OCI-LY1 (cell line): ENCODE measurements at regions not wholly inside any gene's neighbourhood (a gene's known extent, or its start where the extent isn't known, plus 50 kb on each side); places are given as distances from the start of the nearest gene placed in this dataset.

Experiments
- H2AFZ ChIP-seq: fragments of 200-600 bp; sonication (generic), shearing (Covaris generic); 2 replicates; pipeline ENCODE4 v1.6.0; 2014; ENCODE audit warnings: antibody characterized with exemption, mild to moderate bottlenecking, low read length
- H3F3A ChIP-seq: fragments of 200-600 bp; sonication (generic), shearing (Covaris generic); 2 replicates; pipeline ENCODE4 v1.6.0; 2014; ENCODE audit warnings: mild to moderate bottlenecking, antibody characterized with exemption, low read length, moderate library complexity; ENCODE audit not compliant: insufficient read depth
- H3K27ac ChIP-seq: fragments of 200-600 bp; sonication (generic); 2 replicates; pipeline ENCODE4 v1.5.1; 2014; ENCODE audit warnings: low read length, mixed run types, mild to moderate bottlenecking, low read depth; ENCODE audit not compliant: poor library complexity, severe bottlenecking
- H3K27me3 ChIP-seq: fragments of 200-600 bp; sonication (generic); 2 replicates; pipeline ENCODE4 v1.6.0; 2014; ENCODE audit warnings: antibody characterized with exemption, mild to moderate bottlenecking, low read length, moderate library complexity; ENCODE audit not compliant: insufficient read depth
- H3K36me3 ChIP-seq: fragments of 200-600 bp; sonication (generic); 2 replicates; pipeline ENCODE4 v1.6.1; 2014; ENCODE audit warnings: mild to moderate bottlenecking, antibody characterized with exemption, low read length, moderate library complexity, mixed read lengths; ENCODE audit not compliant: insufficient read depth
- H3K4me1 ChIP-seq: fragments of 200-600 bp; sonication (generic); 2 replicates; pipeline ENCODE4 v1.5.1; 2014; ENCODE audit warnings: mild to moderate bottlenecking, low read length, moderate library complexity; ENCODE audit not compliant: insufficient read depth, severe bottlenecking
- H3K4me2 ChIP-seq: fragments of 200-600 bp; sonication (generic), shearing (Covaris generic); 2 replicates; pipeline ENCODE4 v1.6.1; 2014; ENCODE audit warnings: low read length
- H3K4me3 ChIP-seq: fragments of 200-600 bp; sonication (generic); 2 replicates; pipeline ENCODE4 v1.5.1; 2014; ENCODE audit warnings: low read length, low read depth, mild to moderate bottlenecking, mixed read lengths; ENCODE audit not compliant: poor library complexity, severe bottlenecking
- H3K79me2 ChIP-seq: fragments of 200-600 bp; shearing (Covaris generic); 2 replicates; pipeline ENCODE4 v1.6.1; 2016; ENCODE audit warnings: mixed run types, low read length, mixed read lengths; ENCODE audit not compliant: insufficient read depth
- H3K9ac ChIP-seq: fragments of 200-600 bp; sonication (generic), shearing (Covaris generic); 2 replicates; pipeline ENCODE4 v1.6.1; 2014; ENCODE audit warnings: mild to moderate bottlenecking, low read length, mixed read lengths
- H3K9me2 ChIP-seq: fragments of 200-600 bp; sonication (generic), shearing (Covaris generic); 2 replicates; pipeline ENCODE4 v1.6.1; 2014; ENCODE audit warnings: low read depth, mild to moderate bottlenecking, low read length, mixed read lengths
- H3K9me3 ChIP-seq: fragments of 200-600 bp; shearing (Covaris generic); 2 replicates; pipeline ENCODE4 v1.6.1; 2014; ENCODE audit warnings: low read length, mixed read lengths
- H4K20me1 ChIP-seq: fragments of 200-600 bp; sonication (generic), shearing (Covaris generic); 2 replicates; pipeline ENCODE4 v1.6.0; 2016; ENCODE audit warnings: mild to moderate bottlenecking, low read length; ENCODE audit not compliant: insufficient read depth
- EZH2 ChIP-seq: fragments of 200-600 bp; sonication (generic), shearing (Covaris generic); IDR thresholded peaks from 2 replicates; pipeline ENCODE4 v1.8.0; 2017; ENCODE audit warnings: borderline replicate concordance, mixed run types, mild to moderate bottlenecking, antibody characterized with exemption, low read length, moderate library complexity, mixed read lengths
- TF ChIP-seq, protein P1 (sequence below): fragments of 200-600 bp; sonication (generic), shearing (Covaris generic); IDR thresholded peaks from 2 replicates; pipeline ENCODE4 v1.5.1; 2017; ENCODE audit warnings: mild to moderate bottlenecking, antibody characterized with exemption, low read length, moderate library complexity, mixed read lengths

DNA sequence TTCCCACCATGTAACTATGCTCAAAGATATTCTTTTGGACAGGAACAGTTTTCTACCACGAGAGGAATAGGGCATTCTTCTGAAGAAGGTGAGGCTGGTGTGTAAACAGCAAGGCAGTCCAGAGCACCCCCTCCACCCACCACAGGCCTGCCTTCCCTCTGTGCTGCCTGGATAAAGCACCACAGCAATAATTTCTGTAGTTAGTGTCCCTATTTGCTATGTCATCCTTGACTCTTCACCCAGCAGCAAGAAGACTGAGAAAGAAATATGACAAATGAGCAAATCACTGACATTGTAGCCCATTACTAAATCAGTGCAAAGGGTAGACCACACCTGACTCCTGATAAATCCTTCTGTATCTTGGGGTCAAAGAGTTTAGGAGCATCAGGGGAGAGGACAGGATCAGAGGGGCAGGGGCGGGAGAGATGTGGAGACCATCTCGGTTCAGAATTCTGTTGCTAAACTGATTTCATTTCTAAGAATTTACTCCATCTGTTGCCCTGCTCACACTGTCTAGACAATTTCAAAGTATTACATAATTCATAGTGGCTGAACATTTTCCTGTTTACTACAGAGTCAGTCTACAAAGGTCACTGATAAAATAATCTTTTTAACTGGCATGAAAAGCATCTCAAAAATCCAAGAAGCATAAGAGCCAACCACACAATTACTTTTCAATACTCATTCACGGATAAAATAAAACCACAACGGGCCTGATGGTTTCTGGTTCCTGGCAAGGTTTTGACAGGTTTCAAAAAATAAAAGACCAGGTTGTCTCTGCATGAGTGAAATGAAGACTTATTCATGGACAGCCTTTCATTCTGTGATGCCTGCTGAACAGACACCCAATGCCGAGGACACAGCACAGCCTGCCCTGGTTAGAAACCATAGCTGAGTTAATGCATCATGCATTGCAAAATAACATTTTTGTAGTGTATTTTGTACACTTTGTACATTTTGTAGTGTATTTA is 88.4 kb upstream of the IRS2 start:
- Histone ChIP-seq H3K79me2 (no peaks in the 10 kb centered on the region), H3K4me3 (no peak overlapping the region), H3K9ac (no peak overlapping the region), H2AFZ (no peak overlapping the region), H3K27me3 (no peaks in the 10 kb centered on the region), H3K9me2 (no peaks in the 10 kb centered on the region), H4K20me1 (no peaks in the 10 kb centered on the region), H3K36me3 (no peaks in the 10 kb centered on the region), H3K4me1 (no peaks in the 10 kb centered on the region), H3K27ac (no peak overlapping the region), H3K9me3 (no peaks in the 10 kb centered on the region), H3F3A (no peaks in the 10 kb centered on the region), H3K4me2 (no peak overlapping the region)
- TF ChIP-seq, protein P1, sequence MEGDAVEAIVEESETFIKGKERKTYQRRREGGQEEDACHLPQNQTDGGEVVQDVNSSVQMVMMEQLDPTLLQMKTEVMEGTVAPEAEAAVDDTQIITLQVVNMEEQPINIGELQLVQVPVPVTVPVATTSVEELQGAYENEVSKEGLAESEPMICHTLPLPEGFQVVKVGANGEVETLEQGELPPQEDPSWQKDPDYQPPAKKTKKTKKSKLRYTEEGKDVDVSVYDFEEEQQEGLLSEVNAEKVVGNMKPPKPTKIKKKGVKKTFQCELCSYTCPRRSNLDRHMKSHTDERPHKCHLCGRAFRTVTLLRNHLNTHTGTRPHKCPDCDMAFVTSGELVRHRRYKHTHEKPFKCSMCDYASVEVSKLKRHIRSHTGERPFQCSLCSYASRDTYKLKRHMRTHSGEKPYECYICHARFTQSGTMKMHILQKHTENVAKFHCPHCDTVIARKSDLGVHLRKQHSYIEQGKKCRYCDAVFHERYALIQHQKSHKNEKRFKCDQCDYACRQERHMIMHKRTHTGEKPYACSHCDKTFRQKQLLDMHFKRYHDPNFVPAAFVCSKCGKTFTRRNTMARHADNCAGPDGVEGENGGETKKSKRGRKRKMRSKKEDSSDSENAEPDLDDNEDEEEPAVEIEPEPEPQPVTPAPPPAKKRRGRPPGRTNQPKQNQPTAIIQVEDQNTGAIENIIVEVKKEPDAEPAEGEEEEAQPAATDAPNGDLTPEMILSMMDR = no peak
- TF ChIP-seq EZH2 = no peak

DNA sequence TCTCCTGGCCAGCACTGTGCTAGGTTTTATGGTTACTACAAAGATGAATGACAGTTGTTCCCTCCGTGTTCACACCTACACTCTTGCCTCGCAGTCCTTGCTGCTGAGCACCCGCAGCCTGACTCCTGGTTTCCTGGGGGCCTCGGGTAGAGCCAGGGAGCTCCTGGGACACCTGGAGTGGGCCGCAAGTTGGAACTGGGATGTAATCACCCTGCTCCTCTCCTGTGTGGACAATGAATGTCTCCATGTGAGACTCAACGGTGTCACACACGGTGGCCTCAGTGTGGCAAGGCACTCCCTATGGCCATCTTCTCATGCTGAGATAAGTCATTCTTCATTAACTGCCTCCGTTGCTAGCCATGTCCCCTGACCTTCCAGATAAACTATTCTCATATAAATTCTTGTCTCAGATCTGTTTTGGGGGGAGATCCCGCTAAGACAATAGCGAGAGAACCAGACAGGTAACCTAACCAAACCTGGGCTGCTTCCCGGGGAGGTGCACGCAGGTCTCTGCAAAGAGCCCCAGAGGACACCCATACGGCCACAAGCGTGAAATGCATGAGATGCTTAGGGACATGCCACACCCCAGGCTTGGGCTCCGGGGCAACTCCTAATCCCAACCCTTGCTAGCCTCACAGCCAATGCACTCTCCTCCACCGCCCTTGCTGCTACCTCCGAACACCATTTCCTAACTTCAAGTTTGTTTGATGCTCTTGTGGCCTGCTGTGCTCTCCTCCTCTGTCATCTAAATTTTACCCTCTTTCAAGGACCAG is 87.2 kb upstream of the IRS2 start:
- Histone ChIP-seq H3K27me3 (no peaks in the 10 kb centered on the region), H2AFZ (no peak overlapping the region), H3K79me2 (no peaks in the 10 kb centered on the region), H3F3A (no peaks in the 10 kb centered on the region), H3K9me2 (no peaks in the 10 kb centered on the region), H3K4me1 (no peaks in the 10 kb centered on the region), H3K4me3 (no peak overlapping the region), H3K4me2 (no peak overlapping the region), H3K9ac (no peak overlapping the region), H3K9me3 (no peaks in the 10 kb centered on the region), H3K36me3 (no peaks in the 10 kb centered on the region), H3K27ac (no peak overlapping the region), H4K20me1 (no peaks in the 10 kb centered on the region)
- TF ChIP-seq, protein P1 = no peak
- TF ChIP-seq EZH2 = no peak

DNA sequence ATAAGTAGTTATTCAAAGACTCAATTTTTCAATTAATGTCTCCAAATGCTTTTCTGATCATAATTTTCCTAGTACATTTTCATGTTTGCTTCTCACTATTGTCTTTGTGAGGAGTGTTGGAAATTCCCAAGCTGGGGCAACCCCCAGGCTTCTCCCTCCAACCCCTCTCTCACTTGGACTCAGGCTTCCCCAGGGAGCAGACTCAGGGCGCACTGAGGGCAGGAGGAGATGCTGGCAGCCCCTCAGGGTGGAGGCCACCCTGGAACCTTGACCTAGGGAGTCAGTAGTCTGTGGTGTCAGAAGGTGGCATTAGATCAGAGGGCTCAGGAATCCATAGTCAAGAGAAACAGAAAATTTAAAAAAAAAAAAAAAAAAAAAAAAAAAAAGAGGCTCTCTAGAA is 86.5 kb upstream of the IRS2 start:
- Histone ChIP-seq H3K27ac (no peak overlapping the region), H3K4me3 (no peak overlapping the region), H3K79me2 (no peaks in the 10 kb centered on the region), H3K9me3 (no peaks in the 10 kb centered on the region), H3K4me2 (no peak overlapping the region), H3K9me2 (no peaks in the 10 kb centered on the region), H3F3A (no peaks in the 10 kb centered on the region), H4K20me1 (no peaks in the 10 kb centered on the region), H2AFZ (no peak overlapping the region), H3K27me3 (no peaks in the 10 kb centered on the region), H3K4me1 (no peaks in the 10 kb centered on the region), H3K9ac (no peak overlapping the region), H3K36me3 (no peaks in the 10 kb centered on the region)
- no peak for TF ChIP-seq EZH2
- TF ChIP-seq, protein P1 = no peak
